Neural cell (in vitro differentiated cells): ENCODE measurements at regions not wholly inside any gene's neighbourhood (a gene's known extent, or its start where the extent isn't known, plus 50 kb on each side); places are given as distances from the start of the nearest gene placed in this dataset.

Source experiments
- H2AFZ ChIP-seq: fragments of 200-600, 300-800 bp; sonication (generic), shearing (Covaris generic); 2 replicates; pipeline ENCODE4 v1.6.0; 2014; ENCODE audit warnings: low read depth, mild to moderate bottlenecking, antibody characterized with exemption, low read length, moderate library complexity
- H3F3A ChIP-seq: fragments of 200-600 bp; shearing (Covaris generic); 2 replicates; pipeline ENCODE4 v1.6.1; 2016; ENCODE audit warnings: mild to moderate bottlenecking, moderate library complexity, mixed read lengths, antibody characterized with exemption, low read length; ENCODE audit not compliant: insufficient read depth, poor library complexity, severe bottlenecking
- H3K27ac ChIP-seq: fragments of 200-600, 300-800 bp; sonication (generic), shearing (Covaris generic); 2 replicates; pipeline ENCODE4 v1.5.1; 2014; ENCODE audit warnings: mild to moderate bottlenecking, low read length, moderate library complexity
- H3K27me3 ChIP-seq: fragments of 300-800, 200-600 bp; sonication (generic), shearing (Covaris generic); 2 replicates; pipeline ENCODE4 v1.6.0; 2014; ENCODE audit warnings: mild to moderate bottlenecking, low read depth, low read length, moderate library complexity; ENCODE audit not compliant: insufficient read depth
- H3K36me3 ChIP-seq: fragments of 300-800, 200-600 bp; sonication (generic), shearing (Covaris generic); 2 replicates; pipeline ENCODE4 v1.5.1; 2014; ENCODE audit warnings: mild to moderate bottlenecking, antibody characterized with exemption, low read length, moderate library complexity; ENCODE audit not compliant: insufficient read depth
- H3K4me2 ChIP-seq: fragments of 300-800, 200-600 bp; sonication (generic), shearing (Covaris generic); 2 replicates; pipeline ENCODE4 v1.6.0; 2014; ENCODE audit warnings: mild to moderate bottlenecking, low read length
- H3K4me3 ChIP-seq: fragments of 300-800, 200-600 bp; sonication (generic), shearing (Covaris generic); 2 replicates; pipeline ENCODE4 v1.5.1; 2014; ENCODE audit warnings: mild to moderate bottlenecking, low read length, moderate library complexity
- H3K79me2 ChIP-seq: fragments of 200-600 bp; shearing (Covaris generic); replicated peaks from 2 replicates; pipeline ENCODE4 v1.6.0; 2014; ENCODE audit warnings: mild to moderate bottlenecking, low read length, moderate library complexity; ENCODE audit not compliant: insufficient read depth
- H3K9ac ChIP-seq: fragments of 300-800, 200-600 bp; sonication (generic), shearing (Covaris generic); 2 replicates; pipeline ENCODE4 v1.6.1; 2016; ENCODE audit warnings: mild to moderate bottlenecking, low read length, mixed read lengths
- H3K9me2 ChIP-seq: fragments of 200-600 bp; shearing (Covaris generic); 2 replicates; pipeline ENCODE4 v1.6.1; 2016; ENCODE audit warnings: mild to moderate bottlenecking, low read length, mixed read lengths; ENCODE audit not compliant: insufficient read depth
- H3K9me3 ChIP-seq: fragments of 200-600, 300-800 bp; sonication (generic), shearing (Covaris generic); 2 replicates; pipeline ENCODE4 v1.6.1; 2016; ENCODE audit warnings: mild to moderate bottlenecking, mixed run types, low read length, moderate library complexity, mixed read lengths
- H4K20me1 ChIP-seq: fragments of 200-600 bp; shearing (Covaris generic); 2 replicates; pipeline ENCODE4 v1.6.1; 2016; ENCODE audit warnings: mild to moderate bottlenecking, mixed run types; ENCODE audit not compliant: insufficient read depth
- CTCF ChIP-seq: fragments of 450-650 bp; IDR thresholded peaks from 2 replicates; pipeline ENCODE4 v1.5.1; 2014; ENCODE audit warnings: antibody characterized with exemption, mild to moderate bottlenecking, moderate library complexity; ENCODE audit not compliant: poor library complexity, severe bottlenecking
- EP300 ChIP-seq: fragments of 450-650 bp; conservative IDR thresholded peaks from 2 replicates; pipeline ENCODE4 v1.6.1; 2014; ENCODE audit warnings: antibody characterized with exemption, mild to moderate bottlenecking, moderate library complexity; ENCODE audit not compliant: poor library complexity, severe bottlenecking
- EZH2 ChIP-seq: fragments of 200-600, 300-800 bp; shearing (Covaris generic), sonication (generic); IDR thresholded peaks from 2 replicates; pipeline ENCODE4 v1.6.1; 2014; ENCODE audit warnings: antibody characterized with exemption, low read length, borderline replicate concordance, mild to moderate bottlenecking; ENCODE audit not compliant: insufficient read depth, poor library complexity, severe bottlenecking
- MXI1 ChIP-seq: fragments of 450-650 bp; conservative IDR thresholded peaks from 2 replicates; pipeline ENCODE4 v1.6.1; 2014; ENCODE audit warnings: antibody characterized with exemption, mild to moderate bottlenecking; ENCODE audit not compliant: poor library complexity, severe bottlenecking
- POLR2AphosphoS5 ChIP-seq: IDR thresholded peaks from 2 replicates; pipeline ENCODE4 v1.6.1; 2012
- RAD21 ChIP-seq: fragments of 450-650 bp; conservative IDR thresholded peaks from 2 replicates; pipeline ENCODE4 v1.6.1; 2014; ENCODE audit warnings: antibody characterized with exemption, mild to moderate bottlenecking, moderate library complexity
- SMC3 ChIP-seq: fragments of 450-650 bp; conservative IDR thresholded peaks from 2 replicates; pipeline ENCODE4 v1.6.1; 2014; ENCODE audit warnings: antibody characterized with exemption, mild to moderate bottlenecking, moderate library complexity; ENCODE audit not compliant: poor library complexity
- TAF1 ChIP-seq: IDR thresholded peaks from 2 replicates; pipeline ENCODE4 v1.6.1; 2012; ENCODE audit warnings: low read depth
- TF ChIP-seq, protein P1 (sequence below): IDR thresholded peaks from 2 replicates; pipeline ENCODE4 v1.6.1; 2012; ENCODE audit warnings: borderline replicate concordance

- Histone ChIP-seq H3K36me3 (no peaks in the 10 kb centered on the region), H3K27me3 (no peaks in the 10 kb centered on the region), H3K4me3 (no peak overlapping the region), H3K9me3 (no peaks in the 10 kb centered on the region), H3F3A (no peaks in the 10 kb centered on the region), H3K9me2 (no peaks in the 10 kb centered on the region), H3K9ac (no peak overlapping the region), H3K79me2 (no peaks in the 10 kb centered on the region), H4K20me1 (no peaks in the 10 kb centered on the region), H2AFZ (no peak overlapping the region), H3K4me2 (no peak overlapping the region), H3K27ac (no peak overlapping the region)
- TF ChIP-seq EZH2 (no peak), EP300 (no peak), SMC3 (no peak), TAF1 (no peak), MXI1 (no peak), POLR2AphosphoS5 (no peak), RAD21 (no peak), CTCF (no peak)
- TF ChIP-seq, protein P1, sequence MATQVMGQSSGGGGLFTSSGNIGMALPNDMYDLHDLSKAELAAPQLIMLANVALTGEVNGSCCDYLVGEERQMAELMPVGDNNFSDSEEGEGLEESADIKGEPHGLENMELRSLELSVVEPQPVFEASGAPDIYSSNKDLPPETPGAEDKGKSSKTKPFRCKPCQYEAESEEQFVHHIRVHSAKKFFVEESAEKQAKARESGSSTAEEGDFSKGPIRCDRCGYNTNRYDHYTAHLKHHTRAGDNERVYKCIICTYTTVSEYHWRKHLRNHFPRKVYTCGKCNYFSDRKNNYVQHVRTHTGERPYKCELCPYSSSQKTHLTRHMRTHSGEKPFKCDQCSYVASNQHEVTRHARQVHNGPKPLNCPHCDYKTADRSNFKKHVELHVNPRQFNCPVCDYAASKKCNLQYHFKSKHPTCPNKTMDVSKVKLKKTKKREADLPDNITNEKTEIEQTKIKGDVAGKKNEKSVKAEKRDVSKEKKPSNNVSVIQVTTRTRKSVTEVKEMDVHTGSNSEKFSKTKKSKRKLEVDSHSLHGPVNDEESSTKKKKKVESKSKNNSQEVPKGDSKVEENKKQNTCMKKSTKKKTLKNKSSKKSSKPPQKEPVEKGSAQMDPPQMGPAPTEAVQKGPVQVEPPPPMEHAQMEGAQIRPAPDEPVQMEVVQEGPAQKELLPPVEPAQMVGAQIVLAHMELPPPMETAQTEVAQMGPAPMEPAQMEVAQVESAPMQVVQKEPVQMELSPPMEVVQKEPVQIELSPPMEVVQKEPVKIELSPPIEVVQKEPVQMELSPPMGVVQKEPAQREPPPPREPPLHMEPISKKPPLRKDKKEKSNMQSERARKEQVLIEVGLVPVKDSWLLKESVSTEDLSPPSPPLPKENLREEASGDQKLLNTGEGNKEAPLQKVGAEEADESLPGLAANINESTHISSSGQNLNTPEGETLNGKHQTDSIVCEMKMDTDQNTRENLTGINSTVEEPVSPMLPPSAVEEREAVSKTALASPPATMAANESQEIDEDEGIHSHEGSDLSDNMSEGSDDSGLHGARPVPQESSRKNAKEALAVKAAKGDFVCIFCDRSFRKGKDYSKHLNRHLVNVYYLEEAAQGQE: no peak
Measured at GRCh38 chr2:48026865-48027264, 120.6 kb upstream of the FBXO11 start.

GRCh38 chr2:48032765-48033164 lies 126.5 kb upstream of the FBXO11 start:
- no peak overlapping the region for H3K4me2 ChIP-seq

More at GRCh38 chr2:48032765-48033164, 126.5 kb upstream of the FBXO11 start:
- Histone ChIP-seq H3K9me2 (no peaks in the 10 kb centered on the region), H3K36me3 (no peaks in the 10 kb centered on the region), H3K27me3 (no peaks in the 10 kb centered on the region), H3K79me2 (no peaks in the 10 kb centered on the region), H3K9me3 (no peaks in the 10 kb centered on the region), H3F3A (no peaks in the 10 kb centered on the region), H4K20me1 (no peaks in the 10 kb centered on the region), H3K27ac (no peak overlapping the region), H3K9ac (no peak overlapping the region), H2AFZ (no peak overlapping the region), H3K4me3 (no peak overlapping the region)
- TF ChIP-seq EP300 (no peak), EZH2 (no peak), POLR2AphosphoS5 (no peak), TAF1 (no peak), MXI1 (no peak), CTCF (no peak), SMC3 (no peak), RAD21 (no peak)
- TF ChIP-seq, protein P1: no peak
